Eye (tissue), 1 donor: ENCODE measurements at regions not wholly inside any gene's neighbourhood (a gene's known extent, or its start where the extent isn't known, plus 50 kb on each side); places are given as distances from the start of the nearest gene placed in this dataset.
A peak's percentile ranks its signal among the peaks of the same experiment; 100 is the strongest.

Experiments used
- DNase-seq: peaks from one replicate; pipeline ENCODE4 v3.0.0-alpha.2; 2015

DNA sequence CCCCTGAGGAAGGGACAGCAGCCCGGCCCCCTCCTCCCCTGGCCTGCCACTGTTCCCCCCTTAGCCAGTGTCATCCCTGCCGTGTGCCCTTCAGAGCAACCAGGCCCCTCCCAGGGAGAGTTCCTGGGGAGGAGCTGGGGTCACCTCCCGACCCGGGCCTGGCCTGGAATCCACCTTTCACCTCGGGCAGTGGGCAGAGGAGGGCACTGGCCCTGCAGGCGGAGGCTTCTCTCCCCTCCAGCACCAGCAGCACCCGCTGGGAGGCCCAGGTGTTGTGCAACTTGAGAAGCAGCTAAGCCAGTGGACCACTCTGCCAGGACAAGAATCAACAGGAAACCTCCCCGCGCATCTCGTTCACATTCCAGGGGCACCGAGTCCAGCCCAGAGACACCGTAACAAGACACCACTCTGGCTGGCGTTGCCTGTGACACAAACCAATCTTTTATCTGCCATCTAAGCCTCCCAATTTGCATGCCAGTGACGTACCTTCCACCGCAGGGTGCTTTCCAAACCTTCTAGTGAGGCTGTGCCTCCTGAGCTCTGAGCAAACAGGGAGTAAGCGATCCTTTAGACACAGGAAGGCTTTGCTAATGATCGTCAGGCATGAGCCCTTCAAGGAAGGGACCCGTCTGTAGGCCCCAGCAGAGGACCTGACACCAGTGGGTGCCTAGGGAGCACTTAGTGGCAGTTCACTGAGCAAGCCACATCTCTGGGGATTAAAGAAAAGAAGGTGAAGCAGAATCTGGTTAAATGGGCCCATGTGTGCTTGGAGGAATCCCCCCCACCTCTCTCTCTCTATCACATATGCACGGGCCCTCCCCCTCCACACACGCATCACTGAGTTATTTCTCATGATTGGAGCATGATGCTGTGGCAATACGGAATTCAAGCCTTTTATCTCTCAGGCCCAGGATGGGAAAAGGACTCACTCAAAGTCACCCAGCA is 98.9 kb upstream of the TLE3 start:
- peak; percentile 89 for DNase-seq

- DNase-seq = peak; percentile 48
These were observed 98.0 kb upstream of the TLE3 start for GRCh38 chr15:70195587-70196305.

DNA sequence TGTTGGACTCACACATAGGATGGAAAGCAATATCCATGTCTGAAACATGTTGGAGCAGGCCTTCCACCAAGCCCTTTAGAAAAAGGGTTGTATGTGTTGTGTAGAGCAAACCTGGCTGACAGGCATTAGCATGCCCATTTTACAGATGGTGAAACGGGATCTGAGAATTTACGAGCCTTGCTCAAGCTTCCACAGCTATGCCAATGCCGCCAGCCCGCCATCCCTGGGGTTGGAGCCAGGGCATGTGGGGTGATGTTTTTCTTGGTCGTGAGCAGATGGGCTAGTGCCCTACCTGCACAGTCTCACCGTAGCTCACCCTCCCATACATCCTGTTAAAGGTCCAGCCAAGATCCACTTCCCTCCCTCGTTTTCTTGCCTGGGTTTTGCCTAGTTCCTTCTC is 97.5 kb upstream of the TLE3 start:
- no peak for DNase-seq

DNA sequence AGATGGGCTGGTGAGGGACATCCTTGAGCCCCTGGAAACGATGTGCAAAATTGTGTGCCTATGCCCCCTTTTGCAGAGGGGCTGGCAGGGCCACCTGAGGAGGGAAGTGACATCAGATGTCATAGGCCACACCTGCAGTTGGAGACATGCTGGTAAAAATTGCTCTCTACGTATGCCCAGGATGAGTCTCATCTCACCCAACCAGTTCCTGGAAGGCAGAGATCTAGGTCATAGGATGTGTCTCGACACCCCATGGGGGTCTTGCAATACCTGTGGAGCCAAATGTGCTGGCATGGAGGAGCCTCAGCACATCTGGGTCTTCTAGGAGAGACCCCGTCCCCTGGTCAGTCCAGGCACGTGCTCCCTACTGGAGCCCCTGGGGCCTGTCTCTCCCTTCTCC is 96.5 kb upstream of the TLE3 start:
- no peak for DNase-seq

- DNase-seq = no peak
These were observed 96.0 kb upstream of the TLE3 start for GRCh38 chr15:70193734-70194133.

DNA sequence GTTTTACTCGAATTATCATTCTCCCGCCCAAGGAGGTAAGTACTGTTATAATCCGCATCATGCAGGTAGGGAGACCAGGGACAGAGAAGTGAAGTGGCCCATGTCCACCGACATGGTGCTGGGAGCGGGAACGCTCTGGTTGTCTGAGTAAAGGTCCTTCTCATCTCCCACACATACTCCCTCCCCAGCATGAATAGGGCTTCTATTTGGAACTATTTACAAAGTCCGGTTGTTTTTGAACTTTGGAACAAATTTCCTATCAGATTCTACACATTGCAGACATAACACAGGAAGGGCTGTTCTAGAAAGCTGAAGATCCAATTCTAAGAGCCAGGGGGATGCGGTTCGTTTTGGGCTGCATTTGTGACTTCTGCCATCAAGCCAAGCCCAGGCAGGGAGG is 94.8 kb upstream of the TLE3 start:
- DNase-seq = no peak

- DNase-seq = no peak
These were observed 94.3 kb upstream of the TLE3 start for GRCh38 chr15:70192041-70192440.

GRCh38 chr15:70190965-70191364 is 93.2 kb upstream of the TLE3 start:
- DNase-seq = no peak

- no peak for DNase-seq
These were observed 92.3 kb upstream of the TLE3 start for GRCh38 chr15:70189826-70190695.

DNA sequence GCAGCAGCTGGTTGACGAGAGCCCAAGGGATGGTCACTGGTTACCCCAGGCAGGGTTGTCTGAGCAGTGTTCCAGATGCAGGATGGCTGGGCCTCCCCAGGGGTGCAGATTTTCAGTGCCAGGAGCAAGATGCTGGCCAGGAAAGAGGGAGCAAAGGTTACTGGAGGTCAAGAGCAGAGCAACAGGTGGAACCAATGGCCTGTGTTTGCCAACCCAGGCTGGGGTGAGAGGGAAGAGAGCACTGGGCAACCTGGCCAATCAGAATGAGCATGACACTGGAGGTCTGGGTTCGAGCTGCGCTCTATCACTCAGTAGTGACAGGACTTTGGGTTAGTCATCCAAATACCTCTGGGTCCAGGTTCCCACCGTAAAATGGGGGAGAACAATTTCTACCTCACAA is 90.6 kb upstream of the TLE3 start:
- DNase-seq = no peak

GRCh38 chr15:70187331-70187730 is 89.6 kb upstream of the TLE3 start:
- DNase-seq = no peak

DNA sequence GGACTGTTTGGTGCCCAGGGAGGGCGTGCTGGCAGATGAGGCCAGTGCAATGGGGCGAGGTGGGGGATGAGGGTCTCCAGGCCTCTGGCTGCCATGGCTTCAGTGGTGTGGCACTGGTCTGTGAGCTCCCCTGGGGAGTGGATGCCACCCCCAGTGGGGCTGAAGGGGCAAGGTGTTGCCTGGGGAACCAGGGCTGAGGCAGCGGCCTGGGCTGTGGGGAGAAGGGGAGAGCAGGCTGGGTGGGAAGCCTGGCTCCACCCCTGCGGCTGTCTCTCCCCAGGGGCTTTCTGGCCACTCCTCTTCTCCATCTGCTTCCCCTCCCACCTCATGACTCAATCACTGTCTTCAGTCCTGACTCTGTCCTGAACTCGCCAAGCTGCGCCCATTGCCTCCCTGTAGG is 88.4 kb upstream of the TLE3 start:
- DNase-seq = peak; percentile 49

DNA sequence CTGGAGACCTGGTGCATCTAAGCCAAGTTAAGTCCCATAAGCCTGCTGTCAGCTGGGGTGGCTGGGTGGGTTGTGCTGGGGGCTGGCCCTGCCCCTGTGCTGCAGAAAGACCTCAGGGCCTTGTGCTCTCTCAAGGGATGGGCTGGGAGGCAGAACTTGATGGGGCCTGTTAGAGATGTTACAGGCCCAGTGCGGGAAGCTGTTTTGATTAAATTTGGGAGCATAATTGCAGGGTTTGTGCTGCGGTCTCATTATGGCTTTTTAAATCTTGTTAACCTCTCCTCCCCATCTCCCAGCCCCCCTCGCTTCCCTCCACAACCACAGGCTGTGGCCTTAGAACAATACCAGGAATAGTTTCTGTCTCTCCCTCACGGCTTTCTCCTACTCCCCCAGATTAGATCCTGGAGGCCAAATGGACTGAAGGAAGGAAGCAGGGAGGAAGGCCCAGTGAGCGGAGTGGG is 87.6 kb upstream of the TLE3 start:
- no peak for DNase-seq

- DNase-seq = no peak
These were observed 85.4 kb upstream of the TLE3 start for GRCh38 chr15:70182858-70183695.

GRCh38 chr15:70181626-70182255 is 84.0 kb upstream of the TLE3 start:
- no peak for DNase-seq

- DNase-seq = no peak
These were observed 82.6 kb upstream of the TLE3 start for GRCh38 chr15:70180186-70180875.

DNA sequence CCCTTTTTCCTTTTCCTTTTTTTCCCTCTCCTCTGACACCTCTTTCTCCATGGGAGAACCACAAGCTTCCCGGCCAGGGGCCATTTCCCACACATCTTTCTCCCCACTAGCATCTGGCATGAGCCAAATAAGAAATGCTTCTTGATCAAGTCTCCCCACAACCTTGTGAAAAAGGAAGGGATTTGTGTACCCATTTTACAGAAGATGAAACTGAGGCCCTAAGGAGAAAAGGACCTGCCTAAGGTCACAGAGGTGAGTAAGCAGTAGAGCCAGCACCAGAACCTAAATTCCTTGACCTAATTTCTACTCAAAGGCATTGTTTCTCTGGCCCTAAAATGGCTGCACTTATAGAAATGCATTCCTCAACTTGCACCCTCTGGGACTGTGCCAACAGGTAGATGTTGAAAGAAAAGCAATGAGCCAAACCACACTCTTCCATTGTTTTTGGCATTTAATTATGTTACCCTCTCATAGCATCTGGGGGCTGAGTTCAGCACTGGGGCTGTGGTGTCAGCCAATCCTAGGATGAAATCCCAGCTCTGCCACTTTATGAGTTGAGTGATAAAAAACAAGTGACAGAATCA is 81.7 kb upstream of the TLE3 start:
- DNase-seq = no peak

GRCh38 chr15:70178335-70179084 is 80.8 kb upstream of the TLE3 start:
- DNase-seq = no peak

DNA sequence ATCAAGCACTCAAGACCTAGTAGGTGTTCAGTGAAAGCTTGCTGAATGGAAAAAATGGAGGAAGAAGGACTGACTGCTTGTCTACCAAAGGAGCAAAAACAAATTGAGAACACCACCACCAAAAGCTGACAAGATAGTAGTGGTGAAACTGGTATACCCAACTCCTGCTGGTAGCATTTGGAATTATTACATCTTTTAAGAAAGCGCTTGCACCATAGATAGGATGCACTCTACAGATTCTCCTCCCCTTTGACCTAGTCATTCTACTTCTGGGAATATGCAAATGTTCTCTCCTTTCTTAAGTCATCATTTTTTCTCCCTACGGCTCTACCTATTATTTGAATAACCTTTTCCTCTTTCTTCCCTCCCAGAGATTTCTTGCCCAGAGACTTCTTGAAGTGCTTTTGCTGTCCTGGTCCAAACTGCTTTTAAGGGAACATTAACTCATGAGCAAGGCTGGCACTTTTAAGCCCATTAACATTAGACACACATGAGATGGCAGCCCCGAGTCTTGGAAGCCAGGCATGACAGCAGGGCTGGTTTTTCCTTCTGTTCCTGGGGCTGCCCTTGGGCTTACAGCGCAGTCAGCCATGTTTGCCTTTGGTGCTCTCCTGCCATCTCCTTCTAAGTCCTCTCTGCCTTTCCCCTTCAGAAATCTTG is 75.0 kb upstream of the TLE3 start:
- peak; percentile 65 for DNase-seq
